GM23338 (cell line): ENCODE measurements at regions not wholly inside any gene's neighbourhood (a gene's known extent, or its start where the extent isn't known, plus 50 kb on each side); places are given as distances from the start of the nearest gene placed in this dataset.

ENCODE experiments used
- ATAC-seq: fragments of 200-7000 bp; cut with Tn5 transposase; 3 replicates; pipeline ENCODE4 v1.9.1; 2020
- DNase-seq: peaks from one replicate; pipeline ENCODE4 v3.0.0-alpha.2; 2015; ENCODE audit warnings: low spot score
- H2AFZ ChIP-seq: fragments of 200-600 bp; sonication (generic); 2 replicates; pipeline ENCODE4 v1.8.0; 2016; ENCODE audit warnings: antibody characterized with exemption, mild to moderate bottlenecking, moderate library complexity
- H3F3A ChIP-seq: fragments of 200-600 bp; sonication (generic); replicated peaks from 2 replicates; pipeline ENCODE4 v1.8.0; 2017; ENCODE audit warnings: antibody characterized with exemption, mixed run types, low read depth
- H3K27ac ChIP-seq: fragments of 200-600 bp; sonication (generic); 2 replicates; pipeline ENCODE4 v1.6.1; 2016; ENCODE audit warnings: low read depth
- H3K27me3 ChIP-seq: fragments of 200-600 bp; sonication (generic); 2 replicates; pipeline ENCODE4 v1.8.0; 2016; ENCODE audit warnings: mild to moderate bottlenecking, mixed run types, moderate library complexity; ENCODE audit not compliant: insufficient read depth
- H3K36me3 ChIP-seq: fragments of 200-600 bp; sonication (generic); 2 replicates; pipeline ENCODE4 v1.8.0; 2016; ENCODE audit warnings: mild to moderate bottlenecking; ENCODE audit not compliant: insufficient read depth
- H3K4me1 ChIP-seq: fragments of 200-600 bp; sonication (generic); 2 replicates; pipeline ENCODE4 v1.8.0; 2016; ENCODE audit warnings: mild to moderate bottlenecking, moderate library complexity; ENCODE audit not compliant: insufficient read depth
- H3K4me2 ChIP-seq: fragments of 200-600 bp; sonication (generic); 2 replicates; pipeline ENCODE4 v1.7.1; 2017; ENCODE audit warnings: mixed run types
- H3K4me3 ChIP-seq: fragments of 200-600 bp; sonication (generic); 2 replicates; pipeline ENCODE4 v1.6.1; 2016; ENCODE audit warnings: mixed run types
- H3K79me2 ChIP-seq: fragments of 200-600 bp; sonication (generic); replicated peaks from 2 replicates; pipeline ENCODE4 v1.8.0; 2017; ENCODE audit warnings: mild to moderate bottlenecking; ENCODE audit not compliant: insufficient read depth
- H3K9me2 ChIP-seq: fragments of 200-600 bp; sonication (generic); 2 replicates; pipeline ENCODE4 v1.8.0; 2017; ENCODE audit not compliant: insufficient read depth
- H4K20me1 ChIP-seq: fragments of 200-600 bp; sonication (generic); replicated peaks from 2 replicates; pipeline ENCODE4 v1.8.0; 2017; ENCODE audit warnings: mild to moderate bottlenecking; ENCODE audit not compliant: insufficient read depth
- H3K27ac Mint-ChIP-seq: 2 replicates; pipeline ENCODE4 v1.8.0; 2020; ENCODE audit warnings: inconsistent platforms, mild to moderate bottlenecking, moderate library complexity, mixed read lengths
- H3K27me3 Mint-ChIP-seq: 3 replicates; pipeline ENCODE4 v1.8.0; 2022; ENCODE audit warnings: low read depth, mild to moderate bottlenecking, moderate library complexity, mixed read lengths, inconsistent platforms; ENCODE audit not compliant: insufficient read depth, poor library complexity
- H3K36me3 Mint-ChIP-seq: 3 replicates; pipeline ENCODE4 v1.8.0; 2021; ENCODE audit warnings: low read depth, mild to moderate bottlenecking, inconsistent platforms, moderate library complexity, mixed read lengths
- H3K4me1 Mint-ChIP-seq: 3 replicates; pipeline ENCODE4 v1.8.0; 2020; ENCODE audit warnings: mild to moderate bottlenecking, inconsistent platforms, mixed read lengths
- H3K4me3 Mint-ChIP-seq: 3 replicates; pipeline ENCODE4 v1.8.0; 2021; ENCODE audit warnings: moderate library complexity, mild to moderate bottlenecking, inconsistent platforms, mixed read lengths
- H3K9me3 Mint-ChIP-seq: 3 replicates; pipeline ENCODE4 v1.8.0; 2020; ENCODE audit warnings: moderate library complexity, mild to moderate bottlenecking, inconsistent platforms, mixed read lengths
- CREB1 ChIP-seq: fragments of 250-450 bp; sonication (Bioruptor Pico); IDR thresholded peaks from 2 replicates; pipeline ENCODE4 v1.5.0; 2020; ENCODE audit warnings: low read depth, mild to moderate bottlenecking, moderate library complexity
- CTCF ChIP-seq, 2 experiments: fragments of 200-600 bp in 1 of 2; sonication (generic) in 1 of 2; conservative IDR thresholded peaks; 2 replicates each; pipeline versions ENCODE4 v1.5.1 to v1.6.1; 2016 to 2017; ENCODE audit warnings: antibody characterized with exemption in 2 of 2, low read depth in 2 of 2, mild to moderate bottlenecking in 2 of 2, moderate library complexity in 1 of 2
- EZH2 ChIP-seq: fragments of 200-600 bp; sonication (generic); IDR thresholded peaks from one replicate; pipeline ENCODE4 v1.8.0; 2017; ENCODE audit warnings: antibody characterized with exemption, mild to moderate bottlenecking, low read depth; ENCODE audit not compliant: unreplicated experiment
- EZH2phosphoT487 ChIP-seq: fragments of 200-600 bp; sonication (generic); IDR thresholded peaks from one replicate; pipeline ENCODE4 v1.8.1; 2018; ENCODE audit warnings: antibody characterized with exemption; ENCODE audit not compliant: unreplicated experiment
- JUNB ChIP-seq: IDR thresholded peaks from one replicate; pipeline ENCODE4 v1.6.1; 2016; ENCODE audit warnings: antibody characterized with exemption; ENCODE audit not compliant: unreplicated experiment
- NANOG ChIP-seq: IDR thresholded peaks from 2 replicates; pipeline ENCODE4 v1.6.1; 2016; ENCODE audit warnings: antibody characterized with exemption, borderline replicate concordance
- POLR2AphosphoS5 ChIP-seq: IDR thresholded peaks from 2 replicates; pipeline ENCODE4 v1.6.1; 2016; ENCODE audit warnings: antibody characterized with exemption, low read depth
- REST ChIP-seq: IDR thresholded peaks from one replicate; pipeline ENCODE4 v1.6.1; 2018; ENCODE audit warnings: antibody characterized with exemption; ENCODE audit not compliant: unreplicated experiment
- STAT1 ChIP-seq: IDR thresholded peaks from one replicate; pipeline ENCODE4 v1.6.1; 2016; ENCODE audit warnings: antibody characterized with exemption; ENCODE audit not compliant: unreplicated experiment
- ZNF114 ChIP-seq: fragments of 250-450 bp; sonication (Bioruptor Pico); IDR thresholded peaks from 2 replicates; pipeline ENCODE4 v1.5.0; 2020; ENCODE audit warnings: mild to moderate bottlenecking, moderate library complexity
- ZNF331 ChIP-seq: fragments of 250-450 bp; sonication (Bioruptor Pico); IDR thresholded peaks from 2 replicates; pipeline ENCODE4 v1.5.0; 2020; ENCODE audit warnings: low read depth, mild to moderate bottlenecking, moderate library complexity
- TF ChIP-seq, protein P1 (sequence below): IDR thresholded peaks from 2 replicates; pipeline ENCODE4 v1.6.1; 2016; ENCODE audit warnings: antibody characterized with exemption
- TF ChIP-seq, protein P2 (sequence below): fragments of 250-450 bp; sonication (Bioruptor Pico); IDR thresholded peaks from 2 replicates; pipeline ENCODE4 v1.5.0; 2020; ENCODE audit warnings: mild to moderate bottlenecking, moderate library complexity

- Histone ChIP-seq H3F3A (no peaks in the 10 kb centered on the region), H3K4me3 (no peak overlapping the region), H4K20me1 (no peaks in the 10 kb centered on the region), H3K9me2 (no peaks in the 10 kb centered on the region), H3K27me3 (no peaks in the 10 kb centered on the region), H3K36me3 (no peaks in the 10 kb centered on the region), H3K4me2 (no peak overlapping the region), H2AFZ (no peak overlapping the region), H3K27ac (no peak overlapping the region), H3K4me1 (no peaks in the 10 kb centered on the region), H3K79me2 (no peaks in the 10 kb centered on the region)
- H3K9me3 Mint-ChIP-seq: no peaks in the 10 kb centered on the region; the same call in 2 of the 3 replicates
- TF ChIP-seq, protein P1, sequence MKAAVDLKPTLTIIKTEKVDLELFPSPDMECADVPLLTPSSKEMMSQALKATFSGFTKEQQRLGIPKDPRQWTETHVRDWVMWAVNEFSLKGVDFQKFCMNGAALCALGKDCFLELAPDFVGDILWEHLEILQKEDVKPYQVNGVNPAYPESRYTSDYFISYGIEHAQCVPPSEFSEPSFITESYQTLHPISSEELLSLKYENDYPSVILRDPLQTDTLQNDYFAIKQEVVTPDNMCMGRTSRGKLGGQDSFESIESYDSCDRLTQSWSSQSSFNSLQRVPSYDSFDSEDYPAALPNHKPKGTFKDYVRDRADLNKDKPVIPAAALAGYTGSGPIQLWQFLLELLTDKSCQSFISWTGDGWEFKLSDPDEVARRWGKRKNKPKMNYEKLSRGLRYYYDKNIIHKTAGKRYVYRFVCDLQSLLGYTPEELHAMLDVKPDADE: no peak
- TF ChIP-seq ZNF114 (CRISPR knock-in tag) (no peak), EZH2phosphoT487 (no peak), ZNF331 (no peak), REST (no peak), NANOG (no peak), STAT1 (no peak), EZH2 (no peak), POLR2AphosphoS5 (no peak), CTCF (conservative IDR thresholded peaks at IDR 0.05; ENCODE audit: low read depth in 2 of 2) (no peak), JUNB (no peak), CREB1 (CRISPR knock-in tag) (no peak)
- TF ChIP-seq, protein P2, sequence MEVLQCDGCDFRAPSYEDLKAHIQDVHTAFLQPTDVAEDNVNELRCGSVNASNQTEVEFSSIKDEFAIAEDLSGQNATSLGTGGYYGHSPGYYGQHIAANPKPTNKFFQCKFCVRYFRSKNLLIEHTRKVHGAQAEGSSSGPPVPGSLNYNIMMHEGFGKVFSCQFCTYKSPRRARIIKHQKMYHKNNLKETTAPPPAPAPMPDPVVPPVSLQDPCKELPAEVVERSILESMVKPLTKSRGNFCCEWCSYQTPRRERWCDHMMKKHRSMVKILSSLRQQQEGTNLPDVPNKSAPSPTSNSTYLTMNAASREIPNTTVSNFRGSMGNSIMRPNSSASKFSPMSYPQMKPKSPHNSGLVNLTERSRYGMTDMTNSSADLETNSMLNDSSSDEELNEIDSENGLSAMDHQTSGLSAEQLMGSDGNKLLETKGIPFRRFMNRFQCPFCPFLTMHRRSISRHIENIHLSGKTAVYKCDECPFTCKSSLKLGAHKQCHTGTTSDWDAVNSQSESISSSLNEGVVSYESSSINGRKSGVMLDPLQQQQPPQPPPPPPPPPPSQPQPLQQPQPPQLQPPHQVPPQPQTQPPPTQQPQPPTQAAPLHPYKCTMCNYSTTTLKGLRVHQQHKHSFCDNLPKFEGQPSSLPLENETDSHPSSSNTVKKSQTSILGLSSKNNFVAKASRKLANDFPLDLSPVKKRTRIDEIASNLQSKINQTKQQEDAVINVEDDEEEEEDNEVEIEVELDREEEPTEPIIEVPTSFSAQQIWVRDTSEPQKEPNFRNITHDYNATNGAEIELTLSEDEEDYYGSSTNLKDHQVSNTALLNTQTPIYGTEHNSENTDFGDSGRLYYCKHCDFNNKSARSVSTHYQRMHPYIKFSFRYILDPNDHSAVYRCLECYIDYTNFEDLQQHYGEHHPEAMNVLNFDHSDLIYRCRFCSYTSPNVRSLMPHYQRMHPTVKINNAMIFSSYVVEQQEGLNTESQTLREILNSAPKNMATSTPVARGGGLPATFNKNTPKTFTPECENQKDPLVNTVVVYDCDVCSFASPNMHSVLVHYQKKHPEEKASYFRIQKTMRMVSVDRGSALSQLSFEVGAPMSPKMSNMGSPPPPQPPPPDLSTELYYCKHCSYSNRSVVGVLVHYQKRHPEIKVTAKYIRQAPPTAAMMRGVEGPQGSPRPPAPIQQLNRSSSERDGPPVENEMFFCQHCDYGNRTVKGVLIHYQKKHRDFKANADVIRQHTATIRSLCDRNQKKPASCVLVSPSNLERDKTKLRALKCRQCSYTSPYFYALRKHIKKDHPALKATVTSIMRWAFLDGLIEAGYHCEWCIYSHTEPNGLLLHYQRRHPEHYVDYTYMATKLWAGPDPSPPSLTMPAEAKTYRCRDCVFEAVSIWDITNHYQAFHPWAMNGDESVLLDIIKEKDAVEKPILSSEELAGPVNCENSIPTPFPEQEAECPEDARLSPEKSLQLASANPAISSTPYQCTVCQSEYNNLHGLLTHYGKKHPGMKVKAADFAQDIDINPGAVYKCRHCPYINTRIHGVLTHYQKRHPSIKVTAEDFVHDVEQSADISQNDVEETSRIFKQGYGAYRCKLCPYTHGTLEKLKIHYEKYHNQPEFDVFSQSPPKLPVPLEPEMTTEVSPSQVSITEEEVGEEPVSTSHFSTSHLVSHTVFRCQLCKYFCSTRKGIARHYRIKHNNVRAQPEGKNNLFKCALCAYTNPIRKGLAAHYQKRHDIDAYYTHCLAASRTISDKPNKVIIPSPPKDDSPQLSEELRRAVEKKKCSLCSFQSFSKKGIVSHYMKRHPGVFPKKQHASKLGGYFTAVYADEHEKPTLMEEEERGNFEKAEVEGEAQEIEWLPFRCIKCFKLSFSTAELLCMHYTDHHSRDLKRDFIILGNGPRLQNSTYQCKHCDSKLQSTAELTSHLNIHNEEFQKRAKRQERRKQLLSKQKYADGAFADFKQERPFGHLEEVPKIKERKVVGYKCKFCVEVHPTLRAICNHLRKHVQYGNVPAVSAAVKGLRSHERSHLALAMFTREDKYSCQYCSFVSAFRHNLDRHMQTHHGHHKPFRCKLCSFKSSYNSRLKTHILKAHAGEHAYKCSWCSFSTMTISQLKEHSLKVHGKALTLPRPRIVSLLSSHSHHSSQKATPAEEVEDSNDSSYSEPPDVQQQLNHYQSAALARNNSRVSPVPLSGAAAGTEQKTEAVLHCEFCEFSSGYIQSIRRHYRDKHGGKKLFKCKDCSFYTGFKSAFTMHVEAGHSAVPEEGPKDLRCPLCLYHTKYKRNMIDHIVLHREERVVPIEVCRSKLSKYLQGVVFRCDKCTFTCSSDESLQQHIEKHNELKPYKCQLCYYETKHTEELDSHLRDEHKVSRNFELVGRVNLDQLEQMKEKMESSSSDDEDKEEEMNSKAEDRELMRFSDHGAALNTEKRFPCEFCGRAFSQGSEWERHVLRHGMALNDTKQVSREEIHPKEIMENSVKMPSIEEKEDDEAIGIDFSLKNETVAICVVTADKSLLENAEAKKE (CRISPR knock-in tag): no peak
- no peaks in the 10 kb centered on the region; the same call in 2 of the 3 replicates for H3K36me3 Mint-ChIP-seq
- ATAC-seq (no peak), DNase-seq (no peak)
- H3K27me3 Mint-ChIP-seq: peaks cover 2% of the 10 kb centered on the region
- no peak overlapping the region for H3K4me3 Mint-ChIP-seq
- no peaks in the 10 kb centered on the region; the same call in 2 of the 3 replicates for H3K4me1 Mint-ChIP-seq
- H3K27ac Mint-ChIP-seq: no peak overlapping the region
Measured at GRCh38 chr5:8445139-8445538, 576.2 kb downstream of the MTRR start.
